GM19463 (cell line): ENCODE measurements at regions not wholly inside any gene's neighbourhood (a gene's known extent, or its start where the extent isn't known, plus 50 kb on each side); places are given as distances from the start of the nearest gene placed in this dataset.
"Not testable (repeated sequence)": the region's sequence is repeated elsewhere in the genome, so short reads cannot be mapped to it uniquely, and the experiment has no call there.

Experiments
- ATAC-seq: cut with Tn5 transposase; IDR thresholded peaks from one replicate; pipeline ENCODE4 v1.9.1; 2021; ENCODE audit warnings: mild to moderate bottlenecking, moderate library complexity; ENCODE audit not compliant: unreplicated experiment

DNA sequence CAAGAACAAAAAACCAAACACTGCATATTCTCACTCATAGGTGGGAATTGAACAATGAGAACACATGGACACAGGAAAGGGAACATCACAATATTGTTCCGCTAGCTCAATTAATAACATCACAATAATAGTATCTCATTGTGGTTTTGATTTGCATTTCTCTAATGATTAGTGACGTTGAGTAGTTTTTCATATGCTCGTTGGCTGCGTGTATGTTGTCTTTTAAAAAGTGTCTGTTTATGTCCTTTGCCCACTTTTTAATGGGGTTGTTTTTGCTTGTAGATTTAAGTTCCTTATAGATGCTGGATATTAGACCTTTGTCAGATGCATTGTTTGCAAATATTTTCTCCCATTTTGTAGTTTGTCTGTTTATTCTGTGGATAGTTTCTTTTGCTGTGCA, 312.9 kb downstream of the DOK5 start:
- ATAC-seq = not testable (repeated sequence)

DNA sequence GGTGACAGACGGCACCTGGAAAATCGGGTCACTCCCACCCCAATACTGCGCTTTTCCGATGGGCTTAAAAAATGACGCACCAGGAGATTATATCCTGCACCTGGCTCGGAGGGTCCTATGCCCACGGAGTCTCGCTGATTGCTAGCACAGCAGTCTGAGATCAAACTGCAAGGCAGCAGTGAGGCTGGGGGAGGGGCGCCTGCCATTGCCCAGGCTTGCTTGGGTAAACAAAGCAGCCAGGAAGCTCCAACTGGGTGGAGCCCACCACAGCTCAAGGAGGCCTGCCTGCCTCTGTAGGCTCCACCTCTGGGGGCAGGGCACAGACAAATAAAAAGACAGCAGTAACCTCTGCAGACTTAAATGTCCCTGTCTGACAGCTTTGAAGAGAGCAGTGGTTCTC, 307.4 kb downstream of the DOK5 start:
- not testable (repeated sequence) for ATAC-seq

DNA sequence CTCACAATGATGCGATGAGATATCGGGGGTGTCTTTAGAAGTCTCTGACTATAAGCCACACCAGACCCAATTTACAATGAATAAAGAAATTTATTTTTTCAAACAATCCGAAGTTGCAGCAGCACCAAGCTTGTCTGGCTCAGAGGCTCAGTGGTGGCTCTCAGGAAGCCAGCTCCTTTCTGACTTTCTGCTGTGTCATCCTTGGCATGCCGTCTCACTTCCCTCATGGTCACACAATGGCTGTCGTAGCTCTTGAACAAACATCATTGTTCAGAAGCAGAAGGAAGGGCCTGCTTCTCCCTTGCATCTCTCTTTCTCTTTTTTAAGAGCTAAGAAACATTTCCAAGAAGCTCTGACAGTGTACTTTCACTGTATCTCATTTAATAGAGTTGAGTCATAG, 299.0 kb downstream of the DOK5 start:
- no peak for ATAC-seq

DNA sequence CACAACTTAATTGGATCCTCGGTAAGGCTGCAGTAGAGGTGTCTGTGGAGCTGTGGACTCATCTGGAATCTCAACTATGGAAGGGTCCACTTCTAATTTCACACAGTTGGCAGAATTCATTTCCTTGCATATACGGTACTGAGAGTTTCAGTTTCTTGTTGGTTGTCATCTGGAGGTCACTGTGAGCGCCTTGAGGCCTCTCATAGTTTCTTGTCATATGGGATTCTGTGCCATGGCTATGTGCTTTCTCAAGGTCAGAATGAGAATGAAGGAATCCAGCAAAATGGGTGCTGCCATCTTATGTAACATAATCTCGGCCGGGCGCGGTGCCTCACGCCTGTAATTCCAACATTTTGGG, 298.2 kb downstream of the DOK5 start:
- no peak for ATAC-seq

DNA sequence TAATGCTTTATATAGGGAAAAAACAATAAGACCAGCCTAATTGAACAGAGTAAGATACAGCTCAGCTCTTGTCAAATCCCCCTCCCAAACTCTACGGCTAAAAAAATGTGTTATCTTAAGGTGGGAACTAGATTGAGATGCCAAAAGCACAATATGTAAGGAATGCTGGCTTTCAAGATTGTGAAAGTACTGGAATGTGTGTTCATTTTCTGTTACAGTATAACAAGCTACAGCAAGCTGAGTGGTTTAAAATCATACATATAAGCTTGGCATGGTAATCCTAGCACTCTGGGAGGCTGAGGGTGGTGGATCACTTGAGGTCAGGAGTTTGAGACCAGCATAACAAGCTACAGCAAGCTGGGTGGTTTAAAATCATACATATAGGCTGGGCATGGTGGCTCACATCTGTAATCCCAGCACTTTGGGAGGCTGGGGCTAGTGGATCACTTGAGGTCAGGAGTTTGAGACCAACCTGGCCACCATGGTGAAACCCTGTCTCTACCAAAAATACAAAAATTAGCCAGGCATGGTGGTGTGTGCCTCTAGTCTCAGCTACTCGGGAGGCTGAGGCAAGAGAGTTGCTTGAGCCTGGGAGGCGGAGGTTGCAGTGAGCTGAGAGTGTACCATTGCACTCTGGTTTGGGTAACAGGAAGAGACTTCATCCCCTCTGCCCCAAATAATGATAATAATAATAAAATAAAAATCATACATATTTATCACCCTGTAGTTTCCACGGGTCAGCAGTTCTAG, 297.7 kb downstream of the DOK5 start:
- no peak for ATAC-seq

DNA sequence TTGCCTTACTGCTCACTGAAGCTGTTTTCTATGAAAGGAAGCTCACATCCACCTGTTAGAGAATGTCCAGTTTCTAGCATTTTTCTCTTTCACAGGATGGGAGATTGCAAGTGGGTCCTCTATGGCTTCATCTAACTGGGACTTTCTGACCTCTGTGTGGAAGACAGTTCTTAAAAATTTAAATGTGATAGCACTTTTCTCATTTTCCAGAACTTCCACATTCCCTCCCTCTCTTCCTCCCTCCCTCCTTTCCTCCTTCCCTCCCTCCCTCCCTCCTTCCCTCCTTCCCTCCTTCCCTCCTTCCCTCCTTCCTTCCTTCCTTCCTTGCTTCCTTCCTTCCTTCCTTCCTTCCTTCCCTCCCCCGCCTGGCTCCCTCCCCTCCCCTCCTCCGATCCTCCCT, 291.1 kb downstream of the DOK5 start:
- ATAC-seq = no peak

DNA sequence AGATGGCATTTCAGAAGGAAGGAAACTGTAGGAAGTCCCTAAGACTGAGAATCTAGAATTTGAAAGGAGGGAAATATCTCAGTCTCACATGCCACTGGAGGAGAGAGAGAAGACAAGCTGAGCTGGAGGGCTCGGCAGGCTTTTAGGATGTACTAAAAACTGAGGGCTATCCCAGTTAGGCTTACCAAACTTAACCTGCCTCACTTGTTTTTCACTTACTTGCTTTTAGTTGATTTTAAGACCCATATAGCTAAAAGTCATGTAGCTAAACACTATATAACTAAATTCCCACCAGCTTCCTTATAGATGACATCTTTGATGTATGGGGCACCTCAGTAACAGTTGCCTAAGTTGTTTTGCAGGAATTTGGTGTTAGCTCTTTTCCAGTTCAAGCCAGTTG, 288.0 kb downstream of the DOK5 start:
- ATAC-seq = no peak

DNA sequence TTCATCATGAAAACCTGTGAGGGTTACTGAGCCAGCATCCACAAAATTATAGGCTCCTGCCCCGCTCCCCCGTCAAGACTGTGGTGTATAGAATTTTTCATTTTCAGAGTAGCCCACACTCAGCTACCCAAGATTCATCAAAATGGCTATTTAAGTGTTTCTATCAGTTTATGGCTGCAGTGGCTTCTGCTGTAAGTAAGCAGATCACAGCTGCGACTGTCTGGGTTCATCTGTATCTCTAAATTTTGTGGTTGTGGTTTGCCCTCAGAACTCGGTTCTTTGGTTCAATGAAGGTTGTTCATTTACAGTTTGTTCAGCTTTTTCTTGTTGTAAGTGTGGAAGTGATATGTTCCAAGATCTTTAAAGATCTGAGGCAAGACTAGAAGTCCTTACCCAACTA, 284.2 kb downstream of the DOK5 start:
- no peak for ATAC-seq

DNA sequence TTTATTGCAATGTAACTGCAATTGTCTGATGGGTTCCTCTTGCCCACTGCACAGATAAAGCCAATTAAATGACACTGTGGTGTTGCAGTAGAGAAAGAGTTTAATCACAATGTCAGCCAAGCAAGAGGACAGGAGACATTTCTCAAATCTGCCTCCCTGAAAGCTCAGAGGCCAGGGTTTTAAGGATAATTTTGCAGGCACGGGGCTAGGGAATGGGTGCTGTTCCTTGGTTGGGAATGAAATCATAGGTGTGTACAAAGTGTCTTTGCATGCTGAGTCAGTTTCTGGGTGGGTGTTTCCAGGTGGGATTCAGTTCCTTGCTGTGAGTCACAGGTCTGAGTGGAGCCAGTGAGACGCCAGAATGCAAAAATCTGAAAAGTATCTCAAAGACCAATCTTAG, 271.4 kb downstream of the DOK5 start:
- ATAC-seq = no peak

DNA sequence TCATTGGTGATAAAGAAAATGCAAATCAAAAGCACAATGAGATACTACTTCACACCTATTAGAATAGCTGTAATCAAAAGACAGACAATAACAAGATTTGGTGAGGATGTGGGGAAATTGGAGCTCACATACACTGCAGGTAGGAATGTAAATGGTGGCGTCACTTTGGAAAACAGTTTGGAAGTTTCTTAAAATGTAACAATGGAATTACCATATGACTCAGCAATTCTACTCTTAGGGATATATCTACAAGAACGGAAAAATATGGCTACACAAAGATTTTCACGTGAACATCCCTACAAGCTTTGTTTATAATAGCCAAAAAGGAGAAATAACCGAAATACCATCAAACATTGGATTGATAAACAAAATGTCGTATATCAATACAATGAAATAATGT, 270.4 kb downstream of the DOK5 start:
- no peak for ATAC-seq

DNA sequence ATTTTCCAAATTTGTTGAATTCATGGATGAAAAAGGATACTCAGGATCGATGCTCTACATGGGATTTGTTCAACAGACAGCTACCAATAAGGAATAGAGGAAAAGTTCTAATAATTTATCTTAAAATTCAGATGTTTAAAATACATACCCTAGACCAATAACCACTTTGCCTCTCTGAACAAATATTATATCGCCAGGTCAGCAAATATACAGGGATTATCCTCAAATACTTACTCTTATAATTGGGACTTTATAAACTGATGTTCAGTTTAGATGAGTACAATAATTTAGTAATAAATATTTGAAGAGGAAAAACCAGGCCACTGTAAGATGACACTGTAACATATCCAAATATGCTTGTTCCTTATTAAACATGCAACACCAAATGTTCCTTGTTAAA, 268.7 kb downstream of the DOK5 start:
- ATAC-seq = no peak

DNA sequence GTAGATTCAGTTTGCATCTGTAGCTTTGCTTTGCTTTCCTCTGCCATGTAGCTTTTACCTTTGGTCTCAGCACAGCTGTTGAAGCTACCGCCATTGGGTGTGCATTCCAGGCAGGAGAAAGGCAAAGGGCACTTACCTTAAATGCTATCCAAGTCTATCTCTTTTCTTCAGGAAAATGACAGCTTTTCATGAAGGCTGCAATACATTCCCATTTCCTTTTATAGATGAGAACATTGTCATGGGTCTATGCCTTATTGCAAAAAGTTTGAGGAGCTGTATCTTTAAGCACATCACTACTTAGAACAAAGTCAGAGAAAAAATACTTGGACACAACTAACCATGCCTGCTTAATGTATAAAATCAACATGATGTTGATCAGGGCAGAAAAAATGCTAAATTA, 266.8 kb downstream of the DOK5 start:
- no peak for ATAC-seq

DNA sequence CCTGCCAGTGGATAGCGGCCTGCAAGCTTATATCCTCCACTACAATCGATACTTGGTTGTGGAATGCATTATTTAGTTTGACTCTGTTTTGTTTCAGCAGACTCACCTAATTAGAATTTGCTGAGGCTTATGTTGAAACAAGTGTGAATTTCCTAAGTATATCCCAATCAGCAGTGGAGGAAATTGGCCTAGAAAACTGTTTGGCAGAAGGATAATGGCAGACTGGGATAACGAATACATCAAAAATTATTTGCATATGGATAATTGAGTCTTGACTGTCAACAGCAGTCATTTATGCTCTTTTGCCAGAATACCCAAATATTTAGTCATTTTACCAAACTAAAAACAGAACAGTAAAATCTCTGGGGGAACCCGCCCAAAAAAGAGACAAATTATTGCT, 261.0 kb downstream of the DOK5 start:
- no peak for ATAC-seq

DNA sequence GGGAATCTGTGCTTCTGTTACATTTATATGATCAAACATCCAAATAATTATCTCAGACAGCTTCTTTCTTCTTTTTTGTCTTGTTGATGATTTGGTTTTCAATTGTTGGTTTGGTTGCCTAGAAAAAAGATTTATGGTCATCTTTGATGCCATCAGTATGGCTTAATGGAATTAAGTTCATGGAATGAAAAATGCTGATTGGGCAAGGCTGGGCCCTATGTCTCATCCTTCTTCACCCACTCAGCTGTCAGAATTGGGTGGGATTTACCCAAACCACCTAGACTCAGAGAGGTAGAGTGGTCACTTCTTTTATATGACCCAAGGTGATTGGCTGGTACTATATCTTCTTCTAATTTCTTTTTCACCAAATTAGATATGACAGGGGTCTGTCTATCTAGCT, 258.3 kb downstream of the DOK5 start:
- no peak for ATAC-seq

DNA sequence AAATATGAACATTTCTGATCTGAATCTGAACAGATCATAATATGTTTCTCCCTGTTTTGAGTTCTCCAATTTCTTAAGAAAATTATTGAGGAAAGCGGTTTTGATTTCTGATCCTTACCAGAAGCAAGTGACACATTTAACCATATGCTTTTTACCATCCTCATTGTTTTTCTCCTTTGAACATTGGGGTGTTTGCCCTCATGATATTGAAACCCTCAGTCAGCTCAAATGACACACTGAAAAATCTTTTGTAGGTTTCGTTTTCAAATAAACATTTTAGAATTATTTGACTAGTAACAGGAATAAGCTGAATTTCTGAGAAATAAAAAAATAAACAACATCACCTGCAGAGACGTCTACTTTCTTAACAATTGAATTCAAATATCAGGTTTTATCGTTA, 252.1 kb downstream of the DOK5 start:
- ATAC-seq = no peak

DNA sequence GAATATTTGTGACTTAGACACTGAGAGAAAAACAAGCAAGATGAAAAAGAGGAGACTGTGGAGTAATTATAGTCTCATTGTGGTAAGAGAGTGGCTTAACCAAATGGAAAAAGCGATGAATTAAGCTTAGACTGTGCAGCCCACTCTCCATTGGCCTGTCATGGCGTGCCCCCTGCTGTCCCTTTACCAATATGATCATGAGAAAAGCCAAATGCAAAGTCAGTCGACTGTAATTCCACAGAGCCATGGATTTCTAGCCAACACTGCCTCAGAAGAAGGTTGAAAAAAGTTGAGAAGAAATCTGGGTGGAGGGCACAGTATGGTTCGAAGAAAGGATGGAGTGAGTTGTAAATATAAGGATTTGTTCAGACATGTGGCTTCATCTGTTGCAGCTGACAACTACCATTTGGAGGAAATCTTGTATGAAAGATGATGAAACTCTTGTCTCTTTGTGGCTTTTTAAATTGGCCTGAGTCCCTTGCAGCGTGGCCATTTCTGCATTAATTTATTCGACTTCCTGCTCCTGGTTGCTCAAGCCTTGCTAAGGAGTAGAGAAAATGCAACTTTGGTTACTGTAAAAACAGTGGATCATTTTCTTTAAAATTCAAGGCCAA, 251.4 kb downstream of the DOK5 start:
- ATAC-seq = no peak

DNA sequence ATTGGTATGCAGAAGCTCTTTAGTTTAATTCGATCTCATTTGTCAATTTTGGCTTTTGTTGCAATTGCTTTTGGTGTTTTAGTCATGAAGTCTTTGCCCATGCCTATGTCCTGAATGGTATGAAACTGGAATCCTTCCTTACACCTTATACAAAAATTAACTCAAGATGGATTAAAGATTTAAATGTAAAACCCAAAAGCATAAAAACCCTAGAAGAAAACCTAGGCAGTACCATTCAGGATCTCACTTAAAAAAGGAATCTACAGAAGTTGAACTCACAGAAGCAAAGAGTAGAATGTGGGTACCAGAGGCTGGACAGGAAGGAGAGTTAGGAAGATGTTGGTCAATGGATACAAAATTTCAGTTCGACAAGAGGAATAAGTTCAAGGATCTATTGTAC, 249.9 kb downstream of the DOK5 start:
- ATAC-seq = not testable (repeated sequence)

DNA sequence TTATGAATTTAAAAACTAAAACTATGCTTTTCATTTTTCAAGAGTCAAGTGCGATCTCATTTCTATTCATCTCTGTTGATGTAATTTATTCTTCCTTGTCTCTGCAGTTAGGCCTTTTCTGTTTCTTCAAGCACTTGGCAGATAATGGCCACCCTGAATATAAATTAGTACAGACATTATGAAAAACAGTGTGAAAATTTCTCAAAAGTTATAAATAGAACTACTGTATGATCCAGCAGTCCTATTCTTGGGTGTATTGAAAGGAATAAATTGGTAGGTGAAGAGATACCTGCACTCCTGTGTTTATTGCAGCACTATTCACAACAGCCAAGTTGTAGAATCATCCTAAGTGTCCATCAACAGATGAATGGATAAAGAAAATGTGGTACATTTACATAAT, 248.3 kb downstream of the DOK5 start:
- ATAC-seq = no peak

DNA sequence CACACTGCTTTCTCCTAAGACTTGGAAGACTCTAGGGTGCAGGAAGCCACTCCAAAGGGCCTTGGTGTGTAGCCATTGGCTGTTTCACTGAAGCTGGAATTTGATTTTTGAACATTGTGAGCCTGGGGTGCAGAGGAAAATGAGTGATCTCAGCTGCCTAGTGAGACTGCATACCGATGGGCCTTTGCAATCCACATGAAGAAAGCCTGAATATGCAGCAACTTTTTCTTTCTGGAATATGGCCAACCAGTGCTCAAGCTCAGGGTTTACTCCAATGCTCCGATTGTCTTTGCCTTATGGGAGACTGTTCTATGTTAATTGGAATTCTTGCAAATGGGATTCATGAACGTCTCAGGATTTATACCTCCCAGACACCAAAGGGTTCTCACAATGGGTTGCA, 242.6 kb downstream of the DOK5 start:
- no peak for ATAC-seq

DNA sequence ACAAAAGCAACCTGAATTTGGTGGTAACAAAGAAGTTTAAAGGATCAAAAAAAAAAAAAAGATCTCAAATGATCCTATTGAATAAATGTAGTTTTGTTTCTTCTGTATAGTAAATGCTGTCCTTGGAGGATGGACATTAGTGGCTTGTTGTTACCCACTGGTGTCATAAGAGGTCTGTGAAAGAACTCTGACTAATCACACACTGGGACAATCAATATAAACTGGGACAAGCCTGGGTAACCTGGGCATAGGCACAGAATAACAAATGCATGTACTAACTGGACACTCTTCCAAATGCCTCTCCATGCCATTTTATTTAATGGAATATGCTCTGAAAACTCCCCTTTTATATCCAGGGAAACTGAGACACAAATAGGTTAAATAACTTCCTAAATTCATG, 241.4 kb downstream of the DOK5 start:
- no peak for ATAC-seq

DNA sequence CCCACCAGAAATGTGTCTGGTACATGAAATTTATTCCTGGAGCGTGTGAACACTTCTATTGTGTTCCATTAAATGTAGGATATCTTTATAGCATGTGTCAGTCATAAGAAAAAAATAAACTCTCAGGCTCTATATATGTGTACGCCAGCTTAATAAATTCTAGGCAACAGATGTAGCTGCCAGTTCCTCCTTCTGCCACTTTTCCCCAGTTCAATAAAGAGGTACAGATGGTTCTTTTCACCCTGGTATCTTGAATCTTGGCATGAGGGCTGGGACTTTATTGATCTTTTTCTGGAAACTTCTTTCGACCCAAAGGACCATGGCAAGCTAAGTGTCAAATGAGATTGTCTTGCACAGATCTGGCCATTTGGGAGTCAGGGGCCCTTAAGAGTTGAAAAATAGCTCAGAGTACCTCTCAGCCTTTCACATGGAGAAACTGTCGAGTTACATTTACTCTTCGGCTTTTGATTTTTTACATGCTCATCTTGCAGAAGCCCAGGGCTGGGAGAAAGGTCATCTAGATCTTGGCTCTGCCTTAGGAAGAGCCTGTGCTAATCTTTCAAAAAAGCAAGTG, 240.9 kb downstream of the DOK5 start:
- ATAC-seq = no peak

DNA sequence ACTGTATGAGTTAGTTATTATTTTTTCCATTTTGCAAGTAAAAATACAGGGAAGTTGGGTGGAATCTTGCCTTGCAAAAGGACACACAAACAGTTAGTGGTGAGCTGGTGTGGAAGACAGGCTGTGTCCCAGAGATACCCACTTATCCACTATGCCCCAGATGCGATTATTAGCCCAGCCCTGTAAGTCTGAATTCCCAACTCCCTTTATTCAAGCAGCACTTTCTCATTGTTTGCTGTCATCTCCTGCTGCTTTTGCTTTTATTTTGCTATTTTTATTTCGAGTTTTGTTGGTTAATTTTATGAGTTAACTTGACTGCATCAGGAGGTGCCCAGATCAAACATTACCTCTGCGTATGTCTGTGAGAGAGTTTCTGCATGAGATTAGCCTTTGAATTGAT, 239.4 kb downstream of the DOK5 start:
- ATAC-seq = no peak

DNA sequence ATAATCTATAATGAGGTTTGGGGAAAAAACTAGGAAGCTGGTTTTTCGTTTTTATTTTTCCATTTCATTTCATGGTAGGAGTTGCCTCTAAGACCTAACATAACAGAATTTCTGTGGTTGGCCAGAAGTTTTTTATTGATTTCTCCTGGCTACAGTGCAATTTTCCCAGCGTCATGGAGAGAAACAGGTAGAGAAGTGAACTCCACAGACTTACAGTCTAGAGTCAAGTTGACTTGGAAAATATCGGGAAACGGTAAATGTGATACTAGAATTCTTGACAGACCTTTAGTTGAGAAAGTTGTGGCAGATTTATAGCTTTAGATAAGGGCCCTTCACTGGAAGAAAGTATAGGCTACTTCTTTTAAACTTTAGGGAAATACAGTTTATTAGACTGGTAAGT, 238.3 kb downstream of the DOK5 start:
- ATAC-seq = no peak
